WERI-Rb-1 (cell line): ENCODE measurements at regions not wholly inside any gene's neighbourhood (a gene's known extent, or its start where the extent isn't known, plus 50 kb on each side); places are given as distances from the start of the nearest gene placed in this dataset.

ENCODE experiments used
- DNase-seq: peaks from one replicate; pipeline ENCODE4 v3.0.0-alpha.2; 2020
- H3K27ac ChIP-seq: fragments of 250-450 bp; sonication (Bioruptor Pico); 2 replicates; pipeline ENCODE4 v1.5.1; 2020; ENCODE audit warnings: mild to moderate bottlenecking, moderate library complexity
- H3K27me3 ChIP-seq: fragments of 250-450 bp; sonication (Bioruptor Pico); 2 replicates; pipeline ENCODE4 v1.5.1; 2021; ENCODE audit warnings: mild to moderate bottlenecking, low read depth, moderate library complexity; ENCODE audit not compliant: insufficient read depth, severe bottlenecking
- H3K36me3 ChIP-seq: fragments of 250-450 bp; sonication (Bioruptor Pico); 2 replicates; pipeline ENCODE4 v1.5.1; 2020; ENCODE audit warnings: mild to moderate bottlenecking, moderate library complexity
- H3K4me3 ChIP-seq: 2 replicates; pipeline ENCODE4 v1.5.1; 2011; ENCODE audit warnings: low read depth, mild to moderate bottlenecking, control low read depth, low read length
- H3K9me3 ChIP-seq: fragments of 250-450 bp; sonication (Bioruptor Pico); 2 replicates; pipeline ENCODE4 v1.5.1; 2021; ENCODE audit warnings: mild to moderate bottlenecking, moderate library complexity; ENCODE audit not compliant: severe bottlenecking
- CTCF ChIP-seq: IDR thresholded peaks from 2 replicates; pipeline ENCODE4 v1.5.1; 2011; ENCODE audit warnings: low read depth, mild to moderate bottlenecking, control low read depth, inconsistent platforms, low read length

- H3K27ac ChIP-seq = no peak overlapping the region
- no peaks in the 10 kb centered on the region for H3K9me3 ChIP-seq
- H3K27me3 ChIP-seq = peaks cover 24% of the 10 kb centered on the region
- no peak overlapping the region for H3K4me3 ChIP-seq
- no peak for DNase-seq
- no peak for TF ChIP-seq CTCF
- H3K36me3 ChIP-seq = no peaks in the 10 kb centered on the region
Observed at GRCh38 chr16:79543219-79543618, 57.3 kb downstream of the MAF start.

- Histone ChIP-seq H3K4me3 (no peak overlapping the region), H3K36me3 (no peaks in the 10 kb centered on the region), H3K27ac (no peak overlapping the region), H3K27me3 (peaks cover 27% of the 10 kb centered on the region), H3K9me3 (no peaks in the 10 kb centered on the region)
- no peak for TF ChIP-seq CTCF
- no peak for DNase-seq
Observed at GRCh38 chr16:79542237-79542774, 58.2 kb downstream of the MAF start.

- H3K27ac ChIP-seq = no peak overlapping the region
- TF ChIP-seq CTCF = no peak
- no peaks in the 10 kb centered on the region for H3K36me3 ChIP-seq
Observed at GRCh38 chr16:79540825-79541595, 59.5 kb downstream of the MAF start.

GRCh38 chr16:79537584-79537983 is 63.0 kb downstream of the MAF start:
- Histone ChIP-seq H3K9me3 (no peaks in the 10 kb centered on the region), H3K36me3 (no peaks in the 10 kb centered on the region), H3K4me3 (no peak overlapping the region), H3K27ac (no peak overlapping the region), H3K27me3 (peaks cover 57% of the 10 kb centered on the region)
- no peak for DNase-seq
- no peak for TF ChIP-seq CTCF

More at GRCh38 chr16:79540825-79541595, 59.5 kb downstream of the MAF start:
- DNase-seq = no peak
- peaks cover 36% of the 10 kb centered on the region for H3K27me3 ChIP-seq
- H3K9me3 ChIP-seq = no peaks in the 10 kb centered on the region
- no peak overlapping the region for H3K4me3 ChIP-seq

- Histone ChIP-seq H3K36me3 (no peaks in the 10 kb centered on the region), H3K27ac (no peak overlapping the region), H3K9me3 (no peaks in the 10 kb centered on the region), H3K27me3 (peaks cover 60% of the 10 kb centered on the region), H3K4me3 (no peak overlapping the region)
- TF ChIP-seq CTCF = no peak
- DNase-seq = no peak
Observed at GRCh38 chr16:79536958-79537357, 63.6 kb downstream of the MAF start.
